ENCODE measurements at regions not wholly inside any gene's neighbourhood (a gene's known extent, or its start where the extent isn't known, plus 50 kb on each side); places are given as distances from the start of the nearest gene placed in this dataset.

- no peak for ATAC-seq
- H3K9me3 ChIP-seq = peaks cover 0 to 7% of the 10 kb centered on the region in 2 donors
- DNase-seq = no peak
- intact Hi-C loops (cut with DNase I) = no loop called here
- no peaks in the 10 kb centered on the region for H3K4me1 ChIP-seq
- no peak for TF ChIP-seq CTCF (IDR thresholded peaks at IDR 0.05)
- H3K27ac ChIP-seq = no peak overlapping the region
- peaks cover 0 to 18% of the 10 kb centered on the region in 2 donors for H3K27me3 ChIP-seq
- no peaks in the 10 kb centered on the region for H3K36me3 ChIP-seq
- no peak overlapping the region for H3K4me3 ChIP-seq
Measured at GRCh38 chr12:13373803-13374202, 177.3 kb downstream of the EMP1 start.

- intact Hi-C loops (cut with DNase I) = no loop called here
- no peak for ATAC-seq
- Histone ChIP-seq H3K27me3 (peaks cover 0 to 18% of the 10 kb centered on the region in 2 donors), H3K4me1 (peaks cover 0 to 2% of the 10 kb centered on the region in 2 donors), H3K9me3 (peaks cover 0 to 7% of the 10 kb centered on the region in 2 donors), H3K36me3 (no peaks in the 10 kb centered on the region), H3K27ac (no peak overlapping the region), H3K4me3 (no peak overlapping the region)
- DNase-seq = no peak
- no peak for TF ChIP-seq CTCF (IDR thresholded peaks at IDR 0.05)
Measured at GRCh38 chr12:13373131-13373530, 176.6 kb downstream of the EMP1 start.

GRCh38 chr12:13372386-13372785 is 175.9 kb downstream of the EMP1 start:
- TF ChIP-seq CTCF (IDR thresholded peaks at IDR 0.05) = no peak
- Histone ChIP-seq H3K4me3 (no peak overlapping the region), H3K27me3 (peaks cover 0 to 18% of the 10 kb centered on the region in 2 donors), H3K9me3 (peaks cover 0 to under 1% of the 10 kb centered on the region in 2 donors), H3K4me1 (peaks cover 0 to 3% of the 10 kb centered on the region in 2 donors), H3K27ac (no peak overlapping the region), H3K36me3 (no peaks in the 10 kb centered on the region)
- DNase-seq = peak in 2 of 4 donors; percentile 61 to 66
- no peak for ATAC-seq
- intact Hi-C loops (cut with DNase I) = no loop called here

GRCh38 chr12:13371797-13372196 is 175.3 kb downstream of the EMP1 start:
- Histone ChIP-seq H3K4me1 (peaks cover 0 to 3% of the 10 kb centered on the region in 2 donors), H3K27me3 (peaks cover 0 to 22% of the 10 kb centered on the region in 2 donors), H3K4me3 (no peak overlapping the region), H3K9me3 (no peaks in the 10 kb centered on the region), H3K27ac (no peak overlapping the region), H3K36me3 (no peaks in the 10 kb centered on the region)
- no peak for TF ChIP-seq CTCF (IDR thresholded peaks at IDR 0.05)
- DNase-seq = no peak
- ATAC-seq = no peak
- intact Hi-C loops (cut with DNase I) = no loop called here

- ATAC-seq (no peak), DNase-seq (no peak)
- no peak overlapping the region for H3K4me3 ChIP-seq
- H3K9me3 ChIP-seq = no peaks in the 10 kb centered on the region
- intact Hi-C loops (cut with DNase I) = no loop called here
- H3K27ac ChIP-seq = no peak overlapping the region
- peaks cover 0 to 3% of the 10 kb centered on the region in 2 donors for H3K4me1 ChIP-seq
- no peak for TF ChIP-seq CTCF (IDR thresholded peaks at IDR 0.05)
- H3K27me3 ChIP-seq = peaks cover 0 to 24% of the 10 kb centered on the region in 2 donors
- H3K36me3 ChIP-seq = no peaks in the 10 kb centered on the region
Measured at GRCh38 chr12:13371367-13371766, 174.8 kb downstream of the EMP1 start.
